ENCODE measurements at regions not wholly inside any gene's neighbourhood (a gene's known extent, or its start where the extent isn't known, plus 50 kb on each side); places are given as distances from the start of the nearest gene placed in this dataset.

DNA sequence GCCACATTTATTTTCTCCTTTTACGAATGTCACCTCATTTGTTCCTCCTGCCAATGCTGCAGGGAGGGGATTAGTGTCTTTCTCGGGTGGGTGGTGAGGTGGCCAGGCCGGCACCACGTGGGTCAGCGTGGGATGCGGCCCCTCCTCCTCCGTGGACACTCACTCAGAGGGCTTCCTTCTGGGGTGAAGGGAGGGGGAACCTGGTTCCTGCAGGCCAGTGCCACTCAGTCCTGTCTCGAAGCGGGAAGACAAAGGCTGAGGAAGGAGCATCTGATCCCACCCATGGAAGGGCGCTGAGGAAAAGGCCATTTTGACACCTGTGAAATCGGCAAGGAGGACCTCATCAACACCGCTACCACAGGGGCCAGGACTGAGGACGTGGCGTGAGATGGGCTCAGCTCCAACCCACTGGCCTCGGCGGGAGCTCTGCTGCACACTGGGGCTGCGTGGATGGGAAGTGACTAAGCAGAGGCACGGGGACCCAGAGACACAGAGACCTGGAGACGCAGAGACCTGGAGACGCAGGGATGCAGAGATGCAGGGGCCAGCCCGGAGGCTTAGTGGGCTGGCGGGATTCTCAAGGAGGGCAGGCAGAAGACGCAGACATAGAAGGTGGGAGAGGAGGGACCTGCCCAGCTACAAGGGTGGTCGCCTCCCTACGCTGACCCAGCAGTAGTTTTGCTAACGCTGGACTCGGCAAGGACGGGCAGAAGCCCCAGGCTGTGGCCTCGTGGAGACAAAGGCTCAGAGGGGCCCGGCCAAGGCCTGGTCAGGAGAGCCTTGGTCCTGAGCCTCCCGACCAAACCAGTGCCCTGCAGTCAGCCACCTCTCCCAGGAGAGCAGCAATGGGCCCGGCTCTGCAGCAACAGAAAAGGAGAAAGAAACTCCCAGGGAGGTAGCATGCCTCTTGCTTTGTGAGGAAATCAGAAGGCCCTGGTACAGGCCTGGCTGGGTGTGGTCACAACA, 1071.2 kb downstream of the BRD1 start:
- no peaks in the 10 kb centered on the region for H3K36me3 ChIP-seq
- no peak overlapping the region for H3K27ac ChIP-seq
- TF ChIP-seq CTCF (IDR thresholded peaks at IDR 0.05) = no peak
- TF ChIP-seq POLR2A (IDR thresholded peaks at IDR 0.05) = no peak
- H3K4me3 ChIP-seq = no peak overlapping the region
- WGBS, 2 donors = 80 to 85% methylated on average over 11 to 22 of the region's 32 CpGs
- intact Hi-C loops (cut with DNase I) = no loop called here
- DNase-seq = no peak
- H3K4me1 ChIP-seq = no peaks in the 10 kb centered on the region
- H3K27me3 ChIP-seq = peaks cover 0 to 36% (median 0%) of the 10 kb centered on the region in 4 donors
- H3K9me3 ChIP-seq = no peaks in the 10 kb centered on the region

GRCh38 chr22:48755059-48755949, 1072.4 kb downstream of the BRD1 start:
- TF ChIP-seq CTCF (IDR thresholded peaks at IDR 0.05) = no peak
- no peak for TF ChIP-seq POLR2A (IDR thresholded peaks at IDR 0.05)
- DNase-seq = no peak
- Histone ChIP-seq H3K9me3 (no peaks in the 10 kb centered on the region), H3K27me3 (peaks cover 0 to 25% (median 0%) of the 10 kb centered on the region in 4 donors), H3K36me3 (no peaks in the 10 kb centered on the region), H3K27ac (no peak overlapping the region), H3K4me3 (no peak overlapping the region), H3K4me1 (no peaks in the 10 kb centered on the region)
- intact Hi-C loops (cut with DNase I) = no loop called here
- WGBS, 2 donors = 84 to 93% methylated on average over 5 to 8 of the region's 19 CpGs

GRCh38 chr22:48754611-48755058, 1073.0 kb downstream of the BRD1 start:
- peaks cover 0 to 23% (median 0%) of the 10 kb centered on the region in 4 donors for H3K27me3 ChIP-seq
- WGBS, 2 donors = 86 to 88% methylated on average over 6 to 8 of the region's 10 CpGs
- intact Hi-C loops (cut with DNase I) = no loop called here

DNA sequence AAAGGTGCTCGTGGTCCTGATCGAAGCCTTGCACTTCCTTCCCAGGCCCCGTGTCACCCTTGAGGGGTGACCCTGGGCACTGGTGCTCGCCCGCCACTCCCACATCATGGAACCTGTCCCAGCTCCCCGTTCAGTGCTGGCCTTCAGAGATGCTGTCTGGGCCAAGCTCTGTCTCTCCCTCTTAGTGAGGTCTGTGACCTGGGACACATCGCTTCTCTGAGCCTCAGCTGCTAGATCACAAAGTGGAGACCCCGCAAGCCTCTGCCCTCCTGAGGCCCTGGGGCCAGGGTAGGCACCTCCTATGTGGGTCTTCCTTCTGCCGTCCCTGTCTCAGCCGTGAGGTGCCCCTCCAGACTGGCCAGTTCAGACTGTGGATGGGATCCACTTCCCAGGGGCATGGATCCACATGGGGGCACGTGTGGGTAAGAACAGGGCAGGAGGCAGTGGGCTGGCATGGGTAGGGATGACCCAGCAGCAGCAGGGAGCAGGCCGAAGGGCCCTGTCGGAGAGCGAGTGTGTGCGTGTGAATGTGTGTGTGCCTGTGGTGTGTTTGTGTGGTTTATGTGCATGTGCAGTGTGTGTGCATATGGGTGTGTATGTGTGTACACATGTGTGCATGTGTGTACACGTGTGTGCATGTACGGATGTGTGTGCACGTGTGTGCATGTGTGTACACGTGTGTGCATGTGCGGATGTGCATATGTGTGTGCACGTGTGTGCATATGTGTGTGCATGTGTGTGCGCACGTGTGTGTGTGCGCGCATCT, 1073.7 kb downstream of the BRD1 start:
- H3K9me3 ChIP-seq = no peaks in the 10 kb centered on the region
- 80 to 88% methylated on average over 15 to 18 of the region's 25 CpGs for WGBS, 2 donors
- peaks cover 0 to 23% (median 0%) of the 10 kb centered on the region in 4 donors for H3K27me3 ChIP-seq
- H3K36me3 ChIP-seq = no peaks in the 10 kb centered on the region
- TF ChIP-seq POLR2A (IDR thresholded peaks at IDR 0.05) = no peak
- no peak overlapping the region for H3K4me3 ChIP-seq
- H3K4me1 ChIP-seq = no peaks in the 10 kb centered on the region
- intact Hi-C loops (cut with DNase I) = no loop called here
- no peak overlapping the region for H3K27ac ChIP-seq
- DNase-seq = no peak

More at GRCh38 chr22:48754611-48755058, 1073.0 kb downstream of the BRD1 start:
- TF ChIP-seq CTCF (IDR thresholded peaks at IDR 0.05) (no peak), POLR2A (IDR thresholded peaks at IDR 0.05) (no peak)
- H3K36me3 ChIP-seq = no peaks in the 10 kb centered on the region
- no peak overlapping the region for H3K4me3 ChIP-seq
- no peaks in the 10 kb centered on the region for H3K4me1 ChIP-seq
- H3K9me3 ChIP-seq = no peaks in the 10 kb centered on the region
- H3K27ac ChIP-seq = no peak overlapping the region
- DNase-seq = no peak

DNA sequence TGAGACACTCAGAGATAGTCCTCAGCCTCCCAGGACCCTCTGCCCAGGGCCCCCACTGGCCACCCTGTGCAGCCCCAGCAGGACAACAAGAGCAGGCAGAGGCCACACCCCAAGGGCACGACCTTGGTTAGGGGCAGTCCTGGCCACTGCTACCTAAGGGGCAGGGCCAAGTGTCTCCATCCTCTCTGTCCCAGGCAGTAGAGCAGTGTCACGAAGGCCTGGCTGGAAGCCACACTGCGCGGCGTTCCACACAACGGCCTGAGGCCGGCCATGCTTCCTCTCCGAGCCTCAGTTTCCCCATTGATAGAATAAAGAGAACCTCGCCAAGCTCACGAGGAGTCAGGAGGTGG, 1074.3 kb downstream of the BRD1 start:
- intact Hi-C loops (cut with DNase I) = no loop called here
- Histone ChIP-seq H3K9me3 (no peaks in the 10 kb centered on the region), H3K4me1 (no peaks in the 10 kb centered on the region), H3K27me3 (peaks cover 0 to 23% (median 0%) of the 10 kb centered on the region in 4 donors), H3K36me3 (no peaks in the 10 kb centered on the region), H3K4me3 (no peak overlapping the region), H3K27ac (no peak overlapping the region)
- DNase-seq = no peak
- WGBS, 2 donors = 61 to 80% methylated on average over 5 of the region's 10 CpGs
- TF ChIP-seq POLR2A (IDR thresholded peaks at IDR 0.05) = no peak
- TF ChIP-seq CTCF (IDR thresholded peaks at IDR 0.05) = no peak

Data from esophagus squamous epithelium (tissue), 5 donors.